NCI-H2107 treated with DMSO at 0.1 percent for 48 hours (cell line): ENCODE measurements at regions not wholly inside any gene's neighbourhood (a gene's known extent, or its start where the extent isn't known, plus 50 kb on each side); places are given as distances from the start of the nearest gene placed in this dataset.

Experiments used
- DNase-seq: peaks from one replicate; lab custom pipeline; 2025; ENCODE audit not compliant: unreplicated experiment; lab: John Stamatoyannopoulos, UW

GRCh38 chr18:34159691-34160185 lies 65.0 kb downstream of the NOL4 start:
- DNase-seq, result peak; percentile 27

DNA sequence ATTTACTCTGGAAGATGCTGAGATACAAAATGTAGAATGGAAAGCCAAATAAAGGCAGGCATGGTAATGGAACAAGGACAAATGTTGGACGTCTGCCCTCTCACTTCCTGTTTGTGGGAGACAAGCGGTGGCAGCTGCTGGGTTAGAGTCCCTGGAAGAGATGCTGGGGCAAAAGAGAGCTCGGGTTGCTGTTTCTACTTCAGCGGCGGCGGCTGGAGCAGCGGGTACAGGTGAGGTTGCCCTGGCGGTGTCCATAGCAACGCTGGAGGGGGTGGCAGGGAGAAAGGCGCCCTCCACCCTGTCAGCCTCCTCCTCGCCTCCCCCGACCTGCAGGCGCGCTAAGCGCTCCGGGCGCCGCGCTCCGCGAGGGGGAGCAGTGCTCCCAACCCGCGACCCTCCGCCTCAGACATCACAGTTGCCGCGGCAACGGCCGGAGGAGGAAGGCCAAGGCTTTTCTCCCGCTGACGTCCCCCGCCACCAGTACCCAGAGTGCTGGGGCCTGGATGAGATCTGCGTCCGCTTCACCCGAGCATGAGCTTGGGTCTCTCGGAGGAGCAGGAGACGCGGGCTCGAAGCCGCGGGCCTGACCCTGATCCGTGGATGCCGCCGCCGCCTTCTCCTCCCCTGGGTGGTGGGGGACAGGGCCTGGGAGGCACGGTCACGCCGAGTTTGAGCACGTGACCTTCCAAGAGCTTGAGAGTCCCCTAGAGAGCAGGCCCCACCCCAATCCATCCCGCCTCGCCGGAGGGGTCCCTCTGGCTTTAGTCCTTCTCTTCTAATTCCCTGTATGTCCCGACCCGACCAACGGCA lies 65.6 kb downstream of the NOL4 start:
- DNase-seq, result peak; percentile 92

- DNase-seq, result peak; percentile 35
These were observed 71.0 kb downstream of the NOL4 start for GRCh38 chr18:34153711-34154110.

DNA sequence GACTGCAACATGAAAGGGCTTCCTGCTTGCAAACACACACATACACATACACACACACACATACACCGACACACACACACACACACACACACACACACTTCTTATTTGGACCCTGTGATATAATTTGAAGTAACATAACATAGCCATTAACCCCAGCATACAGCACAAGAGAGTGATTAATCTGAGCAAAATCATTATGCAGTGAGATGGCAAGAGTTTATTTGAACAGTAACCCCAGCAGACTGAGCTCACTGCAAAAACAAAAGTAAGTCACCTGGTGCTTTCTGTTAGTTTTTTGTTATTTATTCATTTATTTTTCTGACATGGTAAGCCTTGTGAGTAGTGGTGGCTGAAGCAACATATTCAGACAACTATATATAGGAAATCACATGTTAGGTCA lies 93.7 kb downstream of the NOL4 start:
- DNase-seq, result no peak

DNA sequence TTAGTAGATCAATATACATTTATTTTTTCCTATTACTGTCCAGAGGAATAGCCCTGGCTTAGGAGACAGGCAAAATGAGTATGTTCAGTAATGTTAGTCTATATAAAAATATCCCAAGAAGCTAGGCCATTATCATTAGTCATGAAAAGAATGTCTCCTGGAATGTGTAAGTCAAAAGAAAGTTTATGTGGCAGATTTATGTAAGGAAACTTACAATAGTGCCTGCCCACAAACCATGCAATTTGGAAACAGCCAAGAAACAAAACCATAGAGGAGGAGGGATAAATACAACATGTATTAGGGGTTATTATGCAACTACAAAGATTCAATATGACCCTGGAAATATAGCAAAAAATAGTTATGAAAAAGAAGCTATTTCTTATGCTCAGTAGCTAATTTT lies 96.3 kb downstream of the NOL4 start:
- no peak for DNase-seq

DNA sequence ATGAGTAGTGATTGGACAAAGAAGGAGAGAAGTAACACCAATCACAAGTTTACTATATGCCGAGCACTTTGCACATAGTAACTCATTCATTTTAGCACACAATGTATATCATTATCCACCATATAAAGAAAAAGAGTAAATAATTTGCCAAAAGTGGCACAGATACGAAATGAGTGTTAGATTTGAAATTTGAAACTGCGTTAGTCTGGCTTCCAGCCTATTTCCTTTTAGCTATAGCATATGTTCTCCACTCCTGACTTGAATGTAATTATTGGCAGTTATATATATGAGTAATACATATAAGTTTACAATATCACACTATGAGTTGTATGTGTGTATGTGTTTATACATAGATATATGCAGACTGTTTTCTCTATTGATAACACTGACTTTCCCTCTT lies 98.6 kb downstream of the NOL4 start:
- DNase-seq, result no peak

DNA sequence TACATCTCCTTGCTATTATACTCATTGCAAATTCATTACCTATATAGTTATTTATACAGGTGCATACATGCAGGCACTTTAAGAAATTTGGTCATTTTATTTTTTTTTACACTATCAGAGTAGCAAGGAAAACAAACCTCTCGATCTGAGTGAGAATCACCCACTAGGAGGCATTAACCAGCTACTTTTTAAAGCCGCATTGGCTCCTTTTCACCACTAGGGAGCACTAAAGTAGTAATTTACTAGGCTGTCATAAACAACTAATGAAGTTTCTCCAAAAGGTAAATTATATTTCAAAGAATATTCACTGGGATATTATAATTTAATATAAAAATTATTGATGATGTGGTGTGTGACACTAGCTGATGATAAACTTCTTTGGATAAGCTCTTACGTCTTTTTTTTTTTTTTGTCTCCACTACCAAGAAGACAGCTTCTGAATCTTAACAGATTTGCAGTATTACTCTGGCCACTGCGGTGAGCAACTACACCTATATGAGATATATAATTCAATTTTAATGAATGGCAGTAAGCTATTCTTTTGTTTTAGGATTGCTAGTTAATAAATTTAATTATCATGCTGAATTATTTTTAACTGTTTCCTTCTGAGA lies 101.9 kb downstream of the NOL4 start:
- peak; percentile 52 for DNase-seq

GRCh38 chr18:34121200-34121721 lies 103.5 kb downstream of the NOL4 start:
- peak; percentile 34 for DNase-seq

GRCh38 chr18:34120294-34120693 lies 104.4 kb downstream of the NOL4 start:
- DNase-seq, result no peak

- peak; percentile 90 for DNase-seq
These were observed 107.4 kb downstream of the NOL4 start for GRCh38 chr18:34117319-34117718.

DNA sequence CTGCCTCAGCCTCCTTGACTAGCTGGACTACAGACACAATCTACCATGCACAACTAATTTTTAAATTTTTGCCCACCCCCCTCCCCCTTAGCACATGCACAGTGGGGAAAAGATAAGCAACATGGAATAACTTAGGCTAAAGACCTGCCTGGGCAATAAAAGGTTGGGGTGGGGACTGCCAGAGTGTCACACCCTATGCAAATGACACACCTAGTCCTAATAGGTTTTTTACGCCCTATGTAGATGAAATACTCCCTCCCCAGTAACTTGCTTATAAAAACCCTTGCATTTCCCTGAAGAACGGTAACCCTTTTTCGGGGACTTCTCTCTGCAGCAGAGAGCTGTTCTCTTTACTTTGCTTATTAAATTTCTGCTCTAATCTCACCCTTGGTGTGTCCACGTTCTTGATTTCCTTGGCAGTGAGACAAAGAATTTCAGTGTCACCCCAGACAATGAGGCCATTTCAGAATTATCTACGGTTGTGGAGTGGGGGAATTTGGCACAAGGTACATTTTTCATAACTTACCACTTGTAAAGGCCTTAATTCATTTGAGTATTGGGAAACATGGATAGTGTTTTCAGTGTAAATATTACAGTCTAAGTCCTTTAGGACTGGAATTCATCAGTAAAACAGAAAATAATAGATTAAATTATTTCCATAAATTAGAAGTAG lies 109.2 kb downstream of the NOL4 start:
- no peak for DNase-seq

GRCh38 chr18:34114996-34115395 lies 109.7 kb downstream of the NOL4 start:
- DNase-seq, result no peak

- no peak for DNase-seq
These were observed 116.5 kb downstream of the NOL4 start for GRCh38 chr18:34108206-34108605.

- no peak for DNase-seq
These were observed 126.6 kb downstream of the NOL4 start for GRCh38 chr18:34098109-34098508.

GRCh38 chr18:34097312-34097711 lies 127.4 kb downstream of the NOL4 start:
- DNase-seq, result no peak

DNA sequence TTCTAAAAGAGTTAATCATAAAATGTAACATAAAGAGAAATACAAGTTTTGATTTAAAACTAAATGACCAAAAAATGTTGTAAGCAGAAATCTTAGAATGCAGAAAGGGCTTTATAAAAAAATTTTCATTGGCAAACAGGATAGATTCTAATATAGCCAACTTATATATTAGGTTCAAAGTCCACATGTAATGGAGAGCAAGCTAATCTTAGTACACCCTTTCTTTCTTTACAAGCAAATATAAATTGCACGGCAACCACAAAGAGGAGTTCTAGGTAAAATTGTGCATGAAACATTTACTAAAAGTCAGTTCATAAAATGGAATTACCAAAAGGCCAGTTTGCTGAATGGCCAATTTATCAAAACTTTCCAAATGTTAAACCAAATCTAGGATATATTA lies 130.6 kb downstream of the NOL4 start:
- no peak for DNase-seq

GRCh38 chr18:34092796-34093195 lies 131.9 kb downstream of the NOL4 start:
- no peak for DNase-seq

DNA sequence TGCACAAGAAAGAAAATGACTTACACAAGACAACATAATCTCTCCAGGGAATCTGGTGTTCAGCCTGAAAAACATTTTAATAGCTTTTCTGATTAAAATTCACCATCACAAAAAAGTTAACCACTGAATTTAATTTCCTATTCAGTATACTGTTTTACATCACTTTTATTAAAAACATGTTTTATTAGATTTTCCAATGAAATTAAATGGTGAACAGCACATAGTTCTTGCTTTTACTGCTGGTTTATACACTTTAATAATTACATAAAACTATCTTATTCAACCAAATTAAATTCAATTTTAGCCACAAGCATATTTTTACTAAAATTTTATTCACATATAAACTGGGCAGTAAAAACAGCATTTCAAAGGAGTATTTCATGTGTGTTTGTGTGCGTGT lies 138.3 kb downstream of the NOL4 start:
- DNase-seq, result no peak

DNA sequence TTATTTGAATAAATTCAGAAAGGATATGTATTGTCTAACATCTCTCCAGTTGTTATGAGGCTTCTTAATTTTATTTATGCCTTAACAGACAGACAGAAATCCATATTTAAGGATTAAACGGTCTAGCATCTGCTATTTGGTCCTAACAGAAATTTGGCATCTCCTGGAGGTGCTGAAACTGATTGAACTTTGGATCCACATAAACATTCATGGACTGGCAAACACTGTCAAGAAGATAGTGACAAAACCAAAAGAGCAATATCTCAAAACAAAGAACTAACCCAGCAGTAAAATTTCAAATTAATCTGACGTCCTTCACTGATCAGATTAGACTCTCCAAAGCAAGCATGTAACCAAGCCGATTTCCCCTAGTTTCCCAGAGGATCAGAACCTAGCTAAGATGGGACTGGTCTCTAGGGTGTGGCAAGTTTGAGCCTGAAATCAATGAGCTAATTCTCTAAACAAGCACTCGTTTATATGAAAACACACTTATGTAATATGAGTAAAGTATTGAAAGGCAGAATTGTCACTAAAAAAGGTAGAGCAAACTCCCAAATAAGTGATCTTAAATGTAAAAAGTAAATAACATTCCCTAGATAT lies 139.5 kb downstream of the NOL4 start:
- DNase-seq, result no peak

DNA sequence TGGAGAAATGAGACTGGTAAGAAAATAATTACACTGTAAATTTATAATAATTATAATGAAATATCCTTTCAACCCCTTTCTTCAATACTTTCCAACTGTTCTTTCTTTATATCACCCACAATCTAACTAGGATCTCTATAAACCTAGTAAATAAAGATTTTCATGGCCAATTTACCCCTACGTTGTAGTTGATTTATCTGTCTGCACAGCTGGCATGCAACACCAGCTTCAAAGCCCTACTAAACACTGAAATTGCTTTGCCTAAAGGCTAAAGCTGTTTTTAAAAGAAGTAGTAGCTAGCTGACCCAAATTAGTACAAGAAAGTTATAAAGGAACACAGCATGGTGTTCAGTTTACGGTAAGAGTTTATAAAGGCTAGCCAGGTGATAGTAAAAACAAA lies 140.1 kb downstream of the NOL4 start:
- no peak for DNase-seq

DNA sequence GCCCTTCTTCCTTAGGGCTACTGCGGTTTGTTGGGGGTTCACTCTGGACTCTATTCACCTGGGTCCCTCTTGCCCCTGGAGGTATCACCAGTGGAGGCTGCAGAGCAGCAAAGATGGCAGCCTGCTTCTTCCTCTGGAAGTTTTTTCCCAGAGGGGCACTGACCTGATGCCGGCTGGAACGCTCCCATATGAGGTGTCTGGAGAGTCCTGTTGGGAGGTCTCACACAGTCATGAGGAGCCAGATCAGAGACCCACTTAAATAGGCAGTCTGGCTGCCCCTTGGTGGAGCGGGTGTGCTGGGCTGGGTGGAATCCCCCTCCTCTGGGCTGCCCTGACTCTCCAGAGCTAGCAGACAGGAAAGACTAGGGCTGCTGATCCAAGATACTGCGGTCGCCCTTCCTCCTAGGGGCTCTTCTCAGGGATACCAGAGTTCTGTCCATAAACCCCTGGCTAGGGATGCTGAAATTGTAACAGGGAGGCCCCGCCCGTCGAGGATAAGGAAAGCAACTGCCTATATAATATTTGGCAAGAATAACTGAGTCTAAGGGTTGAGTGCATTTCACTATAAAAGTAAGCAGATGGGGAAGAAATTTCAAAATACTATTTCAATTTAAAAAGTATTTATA lies 140.7 kb downstream of the NOL4 start:
- DNase-seq, result no peak
